ENCODE measurements at regions not wholly inside any gene's neighbourhood (a gene's known extent, or its start where the extent isn't known, plus 50 kb on each side); places are given as distances from the start of the nearest gene placed in this dataset.

- TF ChIP-seq, protein P1, sequence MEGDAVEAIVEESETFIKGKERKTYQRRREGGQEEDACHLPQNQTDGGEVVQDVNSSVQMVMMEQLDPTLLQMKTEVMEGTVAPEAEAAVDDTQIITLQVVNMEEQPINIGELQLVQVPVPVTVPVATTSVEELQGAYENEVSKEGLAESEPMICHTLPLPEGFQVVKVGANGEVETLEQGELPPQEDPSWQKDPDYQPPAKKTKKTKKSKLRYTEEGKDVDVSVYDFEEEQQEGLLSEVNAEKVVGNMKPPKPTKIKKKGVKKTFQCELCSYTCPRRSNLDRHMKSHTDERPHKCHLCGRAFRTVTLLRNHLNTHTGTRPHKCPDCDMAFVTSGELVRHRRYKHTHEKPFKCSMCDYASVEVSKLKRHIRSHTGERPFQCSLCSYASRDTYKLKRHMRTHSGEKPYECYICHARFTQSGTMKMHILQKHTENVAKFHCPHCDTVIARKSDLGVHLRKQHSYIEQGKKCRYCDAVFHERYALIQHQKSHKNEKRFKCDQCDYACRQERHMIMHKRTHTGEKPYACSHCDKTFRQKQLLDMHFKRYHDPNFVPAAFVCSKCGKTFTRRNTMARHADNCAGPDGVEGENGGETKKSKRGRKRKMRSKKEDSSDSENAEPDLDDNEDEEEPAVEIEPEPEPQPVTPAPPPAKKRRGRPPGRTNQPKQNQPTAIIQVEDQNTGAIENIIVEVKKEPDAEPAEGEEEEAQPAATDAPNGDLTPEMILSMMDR (IDR thresholded peaks at IDR 0.05; ENCODE audit: low read length), result no peak
- no peak for TF ChIP-seq EZH2 (optimal IDR thresholded peaks at IDR 0.05; ENCODE audit: low read depth, low read length)
These were observed 414.6 kb downstream of the LRRIQ3 start for GRCh38 chr1:73783352-73783751.
